Activated CD8-positive, alpha-beta T cell treated with anti-CD3 and anti-CD28 coated beads for 36 hours (primary cell): ENCODE measurements at regions not wholly inside any gene's neighbourhood (a gene's known extent, or its start where the extent isn't known, plus 50 kb on each side); places are given as distances from the start of the nearest gene placed in this dataset.

Experiments
- ATAC-seq: fragments of 200-7000 bp; cut with Tn5 transposase; one replicate; pipeline ENCODE4 v1.10.0; 2021; ENCODE audit warnings: mild to moderate bottlenecking, moderate library complexity
- CTCF ChIA-PET: fragments of 350-600 bp; sonication (Branson Sonifier 250); formaldehyde crosslinking; loops from one replicate; lab custom pipeline; 2021; ENCODE audit warnings: antibody characterized with exemption; lab: Charles Lee
- POLR2A ChIA-PET: fragments of 350-600 bp; sonication (Branson Sonifier 250); formaldehyde crosslinking; loops from one replicate; lab custom pipeline; 2021; ENCODE audit warnings: antibody characterized with exemption; lab: Charles Lee
- DNase-seq: peaks from one replicate; pipeline ENCODE4 v3.0.0-alpha.2; 2020
- H3K27ac Mint-ChIP-seq: one replicate; pipeline ENCODE4 v1.8.0; 2021; ENCODE audit warnings: mild to moderate bottlenecking, mixed read lengths
- H3K27me3 Mint-ChIP-seq: one replicate; pipeline ENCODE4 v1.8.0; 2021; ENCODE audit warnings: mixed read lengths
- H3K36me3 Mint-ChIP-seq: one replicate; pipeline ENCODE4 v1.8.0; 2021; ENCODE audit warnings: low read depth, mixed read lengths
- H3K4me1 Mint-ChIP-seq: one replicate; pipeline ENCODE4 v1.8.0; 2021; ENCODE audit warnings: low read depth, mixed read lengths
- H3K4me3 Mint-ChIP-seq: one replicate; pipeline ENCODE4 v1.8.0; 2021; ENCODE audit warnings: mild to moderate bottlenecking, moderate library complexity, mixed read lengths
- H3K9me3 Mint-ChIP-seq: one replicate; pipeline ENCODE4 v1.8.0; 2021; ENCODE audit warnings: mixed read lengths
- intact Hi-C: fragments of 100-400 bp; cut with micrococcal nuclease; formaldehyde crosslinking; loops from one replicate; pipeline ENCODE4 v1.10.0; 2022
- TF ChIP-seq, protein P1 (sequence below): fragments of 200-600 bp; IDR thresholded peaks from one replicate; pipeline ENCODE4 v1.8.0; 2022; ENCODE audit warnings: antibody characterized with exemption, mild to moderate bottlenecking

GRCh38 chr6:30832864-30833263 is 51.5 kb upstream of the DDR1 start:
- H3K36me3 Mint-ChIP-seq: peaks cover 28% of the 10 kb centered on the region
- H3K9me3 Mint-ChIP-seq: no peaks in the 10 kb centered on the region
- POLR2A ChIA-PET: interaction anchor here (1.4 kb wide), 1 partner anchor 11 kb away, joined by 4 read pairs; no protein-coding TSS in a partner anchor
- no peaks in the 10 kb centered on the region for H3K27me3 Mint-ChIP-seq
- peaks cover 47% of the 10 kb centered on the region for H3K4me1 Mint-ChIP-seq
- DNase-seq (no peak), ATAC-seq (no peak)
- H3K4me3 Mint-ChIP-seq: no peak overlapping the region
- CTCF ChIA-PET: interaction anchor here (0.7 to 7.7 kb wide), 5 partner anchors 12 to 254 kb away, joined by 3 to 49 read pairs (median 15); no protein-coding TSS in a partner anchor
- no peak overlapping the region for H3K27ac Mint-ChIP-seq
- intact Hi-C loops: no loop called here
- TF ChIP-seq, protein P1, sequence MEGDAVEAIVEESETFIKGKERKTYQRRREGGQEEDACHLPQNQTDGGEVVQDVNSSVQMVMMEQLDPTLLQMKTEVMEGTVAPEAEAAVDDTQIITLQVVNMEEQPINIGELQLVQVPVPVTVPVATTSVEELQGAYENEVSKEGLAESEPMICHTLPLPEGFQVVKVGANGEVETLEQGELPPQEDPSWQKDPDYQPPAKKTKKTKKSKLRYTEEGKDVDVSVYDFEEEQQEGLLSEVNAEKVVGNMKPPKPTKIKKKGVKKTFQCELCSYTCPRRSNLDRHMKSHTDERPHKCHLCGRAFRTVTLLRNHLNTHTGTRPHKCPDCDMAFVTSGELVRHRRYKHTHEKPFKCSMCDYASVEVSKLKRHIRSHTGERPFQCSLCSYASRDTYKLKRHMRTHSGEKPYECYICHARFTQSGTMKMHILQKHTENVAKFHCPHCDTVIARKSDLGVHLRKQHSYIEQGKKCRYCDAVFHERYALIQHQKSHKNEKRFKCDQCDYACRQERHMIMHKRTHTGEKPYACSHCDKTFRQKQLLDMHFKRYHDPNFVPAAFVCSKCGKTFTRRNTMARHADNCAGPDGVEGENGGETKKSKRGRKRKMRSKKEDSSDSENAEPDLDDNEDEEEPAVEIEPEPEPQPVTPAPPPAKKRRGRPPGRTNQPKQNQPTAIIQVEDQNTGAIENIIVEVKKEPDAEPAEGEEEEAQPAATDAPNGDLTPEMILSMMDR: no peak

GRCh38 chr6:30830438-30830837 is 53.9 kb upstream of the DDR1 start:
- H3K36me3 Mint-ChIP-seq: peaks cover 40% of the 10 kb centered on the region
- TF ChIP-seq, protein P1: no peak
- ChIA-PET POLR2A (interaction anchor here (0.6 to 2.1 kb wide), 12 partner anchors 9 to 267 kb away, joined by 3 to 7 read pairs (median 4); no protein-coding TSS in a partner anchor), CTCF (interaction anchor here (0.9 to 7.7 kb wide), 14 partner anchors 7 to 299 kb away, joined by 3 to 82 read pairs (median 10); partner anchors contain the start of genes DDR1 and VARS2)
- peak overlapping the region; percentile 96 for H3K27ac Mint-ChIP-seq
- H3K9me3 Mint-ChIP-seq: no peaks in the 10 kb centered on the region
- DNase-seq (peak; percentile 18), ATAC-seq (peak; percentile 6)
- H3K27me3 Mint-ChIP-seq: no peaks in the 10 kb centered on the region
- peaks cover 63% of the 10 kb centered on the region for H3K4me1 Mint-ChIP-seq
- intact Hi-C loops: no loop called here
- H3K4me3 Mint-ChIP-seq: peak overlapping the region; percentile 84

- H3K36me3 Mint-ChIP-seq: peaks cover 42% of the 10 kb centered on the region
- H3K4me1 Mint-ChIP-seq: peaks cover 58% of the 10 kb centered on the region
- H3K27ac Mint-ChIP-seq: peak overlapping the region; percentile 96
- POLR2A ChIA-PET: interaction anchor here (0.6 to 2.1 kb wide), 17 partner anchors 8 to 266 kb away, joined by 3 to 7 read pairs (median 4); no protein-coding TSS in a partner anchor
- CTCF ChIA-PET: interaction anchor here (0.7 to 7.7 kb wide), 22 partner anchors 8 to 300 kb away, joined by 3 to 82 read pairs (median 8); partner anchors contain the start of genes C6orf136, DDR1, GTF2H4 and VARS2
- DNase-seq (peak; percentile 46), ATAC-seq (peak; percentile 38)
- intact Hi-C loops: loop anchor here (2.0 to 5.0 kb wide), 2 partner anchors 47 to 248 kb away; no protein-coding TSS in a partner anchor
- H3K4me3 Mint-ChIP-seq: peak overlapping the region; percentile 84
- no peaks in the 10 kb centered on the region for H3K9me3 Mint-ChIP-seq
- H3K27me3 Mint-ChIP-seq: no peaks in the 10 kb centered on the region
- TF ChIP-seq, protein P1: no peak
These were observed 54.6 kb upstream of the DDR1 start for GRCh38 chr6:30829639-30830255.

DNA sequence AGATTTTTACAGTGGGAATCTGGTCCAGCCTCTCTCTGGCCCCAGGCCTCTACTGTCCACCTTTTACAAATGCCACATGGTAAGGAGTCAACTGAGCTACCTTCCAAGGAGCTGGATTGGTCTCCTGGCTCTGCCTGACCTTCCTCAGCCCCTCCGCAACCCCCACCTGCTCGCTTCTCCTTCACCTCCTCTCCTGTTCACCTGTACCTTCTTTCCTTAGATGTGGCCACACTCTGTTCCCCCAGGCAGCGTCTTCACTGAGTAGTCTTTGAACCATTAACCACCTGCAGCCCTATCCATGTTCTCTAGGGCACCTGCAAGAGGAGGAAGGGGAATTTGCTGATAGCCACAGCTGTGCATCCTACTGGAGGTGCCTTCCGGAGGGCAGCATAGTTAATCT is 55.3 kb upstream of the DDR1 start:
- H3K9me3 Mint-ChIP-seq: no peaks in the 10 kb centered on the region
- H3K4me1 Mint-ChIP-seq: peaks cover 59% of the 10 kb centered on the region
- DNase-seq: no peak
- peak overlapping the region; percentile 84 for H3K4me3 Mint-ChIP-seq
- intact Hi-C loops: loop anchor here (2.0 to 5.0 kb wide), 2 partner anchors 48 to 248 kb away; no protein-coding TSS in a partner anchor
- TF ChIP-seq, protein P1: no peak
- no peaks in the 10 kb centered on the region for H3K27me3 Mint-ChIP-seq
- ChIA-PET POLR2A (interaction anchor here (0.9 to 3.5 kb wide), 11 partner anchors 9 to 94 kb away, joined by 3 to 19 read pairs (median 5); partner anchors contain the start of genes DDR1, FLOT1 and IER3), CTCF (interaction anchor here (0.7 to 7.7 kb wide), 30 partner anchors 8 to 300 kb away, joined by 3 to 82 read pairs (median 5); partner anchors contain the start of genes C6orf136, DDR1, GTF2H4 and VARS2)
- ATAC-seq: no peak
- H3K27ac Mint-ChIP-seq: peak overlapping the region; percentile 96
- H3K36me3 Mint-ChIP-seq: peaks cover 49% of the 10 kb centered on the region
